ENCODE measurements at regions not wholly inside any gene's neighbourhood (a gene's known extent, or its start where the extent isn't known, plus 50 kb on each side); places are given as distances from the start of the nearest gene placed in this dataset.

- no peak overlapping the region for H3K4me2 ChIP-seq (ENCODE audit: extremely low read depth, insufficient read depth, low read length)
- H2AFZ ChIP-seq (ENCODE audit: low read length), result no peak overlapping the region
- no peaks in the 10 kb centered on the region for H3K9me3 ChIP-seq (ENCODE audit: control insufficient read depth, insufficient read depth, low read depth, low read length)
- no peak overlapping the region for H3K4me3 ChIP-seq (replicated peaks in 1 of 4; ENCODE audit: control extremely low read depth in 1 of 4, insufficient read depth in 1 of 4, low read depth in 3 of 4, low read length in 4 of 4)
- no peak overlapping the region for H3K27ac ChIP-seq (ENCODE audit: insufficient read depth, low read length)
- no peaks in the 10 kb centered on the region for H3K4me1 ChIP-seq (ENCODE audit: control insufficient read depth, extremely low read depth, insufficient read depth, low read length)
- no peak for DNase-seq (ENCODE audit: low read depth in 2 of 2)
- H4K20me1 ChIP-seq (ENCODE audit: control insufficient read depth, extremely low read depth, insufficient read depth, low read length), result no peaks in the 10 kb centered on the region
- no peaks in the 10 kb centered on the region for H3K79me2 ChIP-seq (ENCODE audit: control insufficient read depth, insufficient read depth, low read length)
- H3K9ac ChIP-seq (ENCODE audit: insufficient read depth, low read length), result no peak overlapping the region
- no peaks in the 10 kb centered on the region for H3K36me3 ChIP-seq (ENCODE audit: control insufficient read depth, insufficient read depth, low read length)
- no peaks in the 10 kb centered on the region for H3K27me3 ChIP-seq (ENCODE audit: control insufficient read depth, insufficient read depth, low read length)
- TF ChIP-seq, protein P1, sequence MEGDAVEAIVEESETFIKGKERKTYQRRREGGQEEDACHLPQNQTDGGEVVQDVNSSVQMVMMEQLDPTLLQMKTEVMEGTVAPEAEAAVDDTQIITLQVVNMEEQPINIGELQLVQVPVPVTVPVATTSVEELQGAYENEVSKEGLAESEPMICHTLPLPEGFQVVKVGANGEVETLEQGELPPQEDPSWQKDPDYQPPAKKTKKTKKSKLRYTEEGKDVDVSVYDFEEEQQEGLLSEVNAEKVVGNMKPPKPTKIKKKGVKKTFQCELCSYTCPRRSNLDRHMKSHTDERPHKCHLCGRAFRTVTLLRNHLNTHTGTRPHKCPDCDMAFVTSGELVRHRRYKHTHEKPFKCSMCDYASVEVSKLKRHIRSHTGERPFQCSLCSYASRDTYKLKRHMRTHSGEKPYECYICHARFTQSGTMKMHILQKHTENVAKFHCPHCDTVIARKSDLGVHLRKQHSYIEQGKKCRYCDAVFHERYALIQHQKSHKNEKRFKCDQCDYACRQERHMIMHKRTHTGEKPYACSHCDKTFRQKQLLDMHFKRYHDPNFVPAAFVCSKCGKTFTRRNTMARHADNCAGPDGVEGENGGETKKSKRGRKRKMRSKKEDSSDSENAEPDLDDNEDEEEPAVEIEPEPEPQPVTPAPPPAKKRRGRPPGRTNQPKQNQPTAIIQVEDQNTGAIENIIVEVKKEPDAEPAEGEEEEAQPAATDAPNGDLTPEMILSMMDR (conservative IDR thresholded peaks at IDR 0.05 in 1 of 2, IDR thresholded peaks at IDR 0.05 in 1 of 2; ENCODE audit: low read depth in 1 of 2, low read length in 2 of 2), result no peak
- TF ChIP-seq EZH2 (IDR thresholded peaks at IDR 0.05; ENCODE audit: low read length, missing control alignments), result no peak
These were observed 478.0 kb upstream of the ARRDC4 start for GRCh38 chr15:97482521-97482920.

DNA sequence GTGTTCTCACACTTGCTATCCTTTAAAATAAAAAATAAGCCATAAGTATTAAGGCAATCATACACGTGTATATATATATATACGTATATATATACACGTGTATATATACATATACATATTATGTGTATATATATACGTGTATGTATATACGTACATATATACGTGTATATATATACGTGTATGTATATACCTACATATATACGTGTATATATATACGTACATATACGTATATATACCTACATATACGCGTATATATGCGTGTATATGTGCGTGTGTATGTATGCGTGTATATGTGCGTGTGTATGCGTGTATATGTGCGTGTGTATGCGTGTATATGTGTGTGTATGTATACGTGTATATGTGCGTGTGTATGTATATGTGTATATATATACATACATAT is 477.3 kb upstream of the ARRDC4 start:
- TF ChIP-seq EZH2 (IDR thresholded peaks at IDR 0.05; ENCODE audit: low read length, missing control alignments), result no peak
- TF ChIP-seq, protein P1 (conservative IDR thresholded peaks at IDR 0.05 in 1 of 2, IDR thresholded peaks at IDR 0.05 in 1 of 2; ENCODE audit: low read depth in 1 of 2, low read length in 2 of 2), result no peak
- no peak for DNase-seq (ENCODE audit: low read depth in 2 of 2)
- no peak overlapping the region for H3K4me3 ChIP-seq (replicated peaks in 1 of 4; ENCODE audit: control extremely low read depth in 1 of 4, insufficient read depth in 1 of 4, low read depth in 3 of 4, low read length in 4 of 4)
- H3K27me3 ChIP-seq (ENCODE audit: control insufficient read depth, insufficient read depth, low read length), result no peaks in the 10 kb centered on the region
- H2AFZ ChIP-seq (ENCODE audit: low read length), result no peak overlapping the region
- H3K9me3 ChIP-seq (ENCODE audit: control insufficient read depth, insufficient read depth, low read depth, low read length), result no peaks in the 10 kb centered on the region
- no peak overlapping the region for H3K9ac ChIP-seq (ENCODE audit: insufficient read depth, low read length)
- no peak overlapping the region for H3K27ac ChIP-seq (ENCODE audit: insufficient read depth, low read length)
- no peaks in the 10 kb centered on the region for H4K20me1 ChIP-seq (ENCODE audit: control insufficient read depth, extremely low read depth, insufficient read depth, low read length)
- no peaks in the 10 kb centered on the region for H3K79me2 ChIP-seq (ENCODE audit: control insufficient read depth, insufficient read depth, low read length)
- H3K4me2 ChIP-seq (ENCODE audit: extremely low read depth, insufficient read depth, low read length), result no peak overlapping the region
- H3K36me3 ChIP-seq (ENCODE audit: control insufficient read depth, insufficient read depth, low read length), result no peaks in the 10 kb centered on the region
- no peaks in the 10 kb centered on the region for H3K4me1 ChIP-seq (ENCODE audit: control insufficient read depth, extremely low read depth, insufficient read depth, low read length)

DNA sequence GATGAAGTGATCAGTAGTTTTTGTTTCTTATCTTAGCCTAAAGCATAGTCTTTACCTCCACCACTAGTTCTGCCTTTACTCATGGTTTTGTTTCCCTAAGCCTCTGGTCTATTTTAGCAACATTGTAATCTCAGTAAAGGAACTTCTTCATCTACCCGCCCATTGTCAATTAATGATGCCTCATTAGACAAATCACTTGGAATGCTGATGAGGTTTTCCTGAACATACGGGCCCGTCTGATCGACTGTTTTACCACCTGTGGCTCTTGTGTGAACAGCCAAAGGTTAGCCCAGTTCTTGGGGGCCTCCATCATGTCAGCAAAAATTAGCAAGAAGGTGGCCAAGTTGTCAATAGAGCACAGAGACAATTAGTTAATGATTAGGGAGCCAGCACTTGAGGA is 470.1 kb upstream of the ARRDC4 start:
- TF ChIP-seq, protein P1 (conservative IDR thresholded peaks at IDR 0.05 in 1 of 2, IDR thresholded peaks at IDR 0.05 in 1 of 2; ENCODE audit: low read depth in 1 of 2, low read length in 2 of 2), result no peak
- no peak for TF ChIP-seq EZH2 (IDR thresholded peaks at IDR 0.05; ENCODE audit: low read length, missing control alignments)
- no peak overlapping the region for H2AFZ ChIP-seq (ENCODE audit: low read length)
- H3K4me2 ChIP-seq (ENCODE audit: extremely low read depth, insufficient read depth, low read length), result no peak overlapping the region
- DNase-seq (ENCODE audit: low read depth in 2 of 2), result no peak
- H3K4me1 ChIP-seq (ENCODE audit: control insufficient read depth, extremely low read depth, insufficient read depth, low read length), result no peaks in the 10 kb centered on the region
- H3K27me3 ChIP-seq (ENCODE audit: control insufficient read depth, insufficient read depth, low read length), result no peaks in the 10 kb centered on the region
- H3K9me3 ChIP-seq (ENCODE audit: control insufficient read depth, insufficient read depth, low read depth, low read length), result no peaks in the 10 kb centered on the region
- H3K36me3 ChIP-seq (ENCODE audit: control insufficient read depth, insufficient read depth, low read length), result no peaks in the 10 kb centered on the region
- H3K9ac ChIP-seq (ENCODE audit: insufficient read depth, low read length), result no peak overlapping the region
- H3K4me3 ChIP-seq (replicated peaks in 1 of 4; ENCODE audit: control extremely low read depth in 1 of 4, insufficient read depth in 1 of 4, low read depth in 3 of 4, low read length in 4 of 4), result no peak overlapping the region
- no peaks in the 10 kb centered on the region for H4K20me1 ChIP-seq (ENCODE audit: control insufficient read depth, extremely low read depth, insufficient read depth, low read length)
- no peak overlapping the region for H3K27ac ChIP-seq (ENCODE audit: insufficient read depth, low read length)
- H3K79me2 ChIP-seq (ENCODE audit: control insufficient read depth, insufficient read depth, low read length), result no peaks in the 10 kb centered on the region

All from fibroblast of lung (primary cell).